ENCODE measurements at regions not wholly inside any gene's neighbourhood (a gene's known extent, or its start where the extent isn't known, plus 50 kb on each side); places are given as distances from the start of the nearest gene placed in this dataset.

DNA sequence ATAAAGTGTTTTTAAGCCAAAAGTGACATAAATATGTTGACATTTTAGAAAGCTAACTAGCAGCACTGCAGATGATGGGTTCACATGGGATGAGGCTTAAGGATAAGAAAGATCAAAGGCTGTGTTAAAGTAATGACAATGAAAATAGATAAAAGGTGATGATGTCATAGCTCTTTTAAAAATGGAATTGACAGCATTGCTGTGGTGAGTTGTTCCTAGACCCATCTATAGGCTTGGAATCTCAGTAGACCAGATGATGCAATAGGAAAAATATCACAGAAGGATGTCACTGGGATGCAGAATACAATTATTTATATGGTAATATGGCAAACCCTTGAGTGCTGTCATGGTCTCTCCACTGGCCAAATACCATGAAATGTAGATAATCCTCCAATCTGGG, 286.0 kb downstream of the PLA2G4A start:
- TF ChIP-seq, protein P1, sequence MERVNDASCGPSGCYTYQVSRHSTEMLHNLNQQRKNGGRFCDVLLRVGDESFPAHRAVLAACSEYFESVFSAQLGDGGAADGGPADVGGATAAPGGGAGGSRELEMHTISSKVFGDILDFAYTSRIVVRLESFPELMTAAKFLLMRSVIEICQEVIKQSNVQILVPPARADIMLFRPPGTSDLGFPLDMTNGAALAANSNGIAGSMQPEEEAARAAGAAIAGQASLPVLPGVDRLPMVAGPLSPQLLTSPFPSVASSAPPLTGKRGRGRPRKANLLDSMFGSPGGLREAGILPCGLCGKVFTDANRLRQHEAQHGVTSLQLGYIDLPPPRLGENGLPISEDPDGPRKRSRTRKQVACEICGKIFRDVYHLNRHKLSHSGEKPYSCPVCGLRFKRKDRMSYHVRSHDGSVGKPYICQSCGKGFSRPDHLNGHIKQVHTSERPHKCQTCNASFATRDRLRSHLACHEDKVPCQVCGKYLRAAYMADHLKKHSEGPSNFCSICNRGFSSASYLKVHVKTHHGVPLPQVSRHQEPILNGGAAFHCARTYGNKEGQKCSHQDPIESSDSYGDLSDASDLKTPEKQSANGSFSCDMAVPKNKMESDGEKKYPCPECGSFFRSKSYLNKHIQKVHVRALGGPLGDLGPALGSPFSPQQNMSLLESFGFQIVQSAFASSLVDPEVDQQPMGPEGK (CRISPR knock-in tag; IDR thresholded peaks at IDR 0.05; ENCODE audit: borderline replicate concordance) = no peak
- TF ChIP-seq RARB (CRISPR knock-in tag; IDR thresholded peaks at IDR 0.05) (no peak), ZC3H10 (CRISPR knock-in tag; IDR thresholded peaks at IDR 0.05) (no peak), ZNF70 (CRISPR knock-in tag; IDR thresholded peaks at IDR 0.05) (no peak), SNAI2 (CRISPR knock-in tag; IDR thresholded peaks at IDR 0.05) (no peak), ZFP30 (CRISPR knock-in tag; IDR thresholded peaks at IDR 0.05) (no peak), TOX (CRISPR knock-in tag; IDR thresholded peaks at IDR 0.05; ENCODE audit: borderline replicate concordance) (no peak), ZNF565 (CRISPR knock-in tag; conservative IDR thresholded peaks at IDR 0.05; ENCODE audit: low read depth) (no peak), ZNF8 (CRISPR knock-in tag; IDR thresholded peaks at IDR 0.05) (no peak), CSDC2 (CRISPR knock-in tag; IDR thresholded peaks at IDR 0.05) (no peak)
- TF ChIP-seq, protein P2, sequence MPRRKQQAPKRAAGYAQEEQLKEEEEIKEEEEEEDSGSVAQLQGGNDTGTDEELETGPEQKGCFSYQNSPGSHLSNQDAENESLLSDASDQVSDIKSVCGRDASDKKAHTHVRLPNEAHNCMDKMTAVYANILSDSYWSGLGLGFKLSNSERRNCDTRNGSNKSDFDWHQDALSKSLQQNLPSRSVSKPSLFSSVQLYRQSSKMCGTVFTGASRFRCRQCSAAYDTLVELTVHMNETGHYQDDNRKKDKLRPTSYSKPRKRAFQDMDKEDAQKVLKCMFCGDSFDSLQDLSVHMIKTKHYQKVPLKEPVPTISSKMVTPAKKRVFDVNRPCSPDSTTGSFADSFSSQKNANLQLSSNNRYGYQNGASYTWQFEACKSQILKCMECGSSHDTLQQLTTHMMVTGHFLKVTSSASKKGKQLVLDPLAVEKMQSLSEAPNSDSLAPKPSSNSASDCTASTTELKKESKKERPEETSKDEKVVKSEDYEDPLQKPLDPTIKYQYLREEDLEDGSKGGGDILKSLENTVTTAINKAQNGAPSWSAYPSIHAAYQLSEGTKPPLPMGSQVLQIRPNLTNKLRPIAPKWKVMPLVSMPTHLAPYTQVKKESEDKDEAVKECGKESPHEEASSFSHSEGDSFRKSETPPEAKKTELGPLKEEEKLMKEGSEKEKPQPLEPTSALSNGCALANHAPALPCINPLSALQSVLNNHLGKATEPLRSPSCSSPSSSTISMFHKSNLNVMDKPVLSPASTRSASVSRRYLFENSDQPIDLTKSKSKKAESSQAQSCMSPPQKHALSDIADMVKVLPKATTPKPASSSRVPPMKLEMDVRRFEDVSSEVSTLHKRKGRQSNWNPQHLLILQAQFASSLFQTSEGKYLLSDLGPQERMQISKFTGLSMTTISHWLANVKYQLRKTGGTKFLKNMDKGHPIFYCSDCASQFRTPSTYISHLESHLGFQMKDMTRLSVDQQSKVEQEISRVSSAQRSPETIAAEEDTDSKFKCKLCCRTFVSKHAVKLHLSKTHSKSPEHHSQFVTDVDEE (CRISPR knock-in tag; IDR thresholded peaks at IDR 0.05) = no peak
- no peak for ATAC-seq

DNA sequence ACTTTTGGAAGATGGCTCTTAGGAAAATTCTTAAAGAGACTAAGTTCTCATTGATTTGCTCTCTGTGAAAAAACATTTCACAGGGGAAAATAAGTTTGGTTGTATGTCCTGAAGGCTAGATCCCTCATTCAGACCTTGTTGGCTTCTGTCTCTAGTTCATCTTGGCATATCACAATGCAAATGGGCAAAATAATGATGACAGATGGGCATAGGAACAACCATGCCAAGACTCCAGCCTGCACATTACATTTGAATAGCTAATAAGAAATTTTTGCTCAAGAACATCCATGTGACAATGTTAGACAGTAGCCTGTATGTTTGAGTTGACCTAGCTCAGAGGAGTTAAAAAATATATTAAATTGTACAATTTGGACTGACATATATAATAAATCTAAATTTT, 292.9 kb downstream of the PLA2G4A start:
- ATAC-seq = no peak
- TF ChIP-seq ZNF565 (CRISPR knock-in tag; conservative IDR thresholded peaks at IDR 0.05; ENCODE audit: low read depth) = no peak
- no peak for TF ChIP-seq TCF4 (CRISPR knock-in tag; IDR thresholded peaks at IDR 0.05; ENCODE audit: borderline replicate concordance)
- TF ChIP-seq ISL1 (CRISPR knock-in tag; IDR thresholded peaks at IDR 0.05) = no peak
- no peak for TF ChIP-seq SNAI2 (CRISPR knock-in tag; IDR thresholded peaks at IDR 0.05)
- TF ChIP-seq, protein P2 (CRISPR knock-in tag; IDR thresholded peaks at IDR 0.05) = no peak
- TF ChIP-seq GLIS3 (CRISPR knock-in tag; IDR thresholded peaks at IDR 0.05) = no peak
- TF ChIP-seq OSR1 (CRISPR knock-in tag; IDR thresholded peaks at IDR 0.05) = no peak
- no peak for TF ChIP-seq ZFP3 (CRISPR knock-in tag; IDR thresholded peaks at IDR 0.05)
- TF ChIP-seq, protein P3, sequence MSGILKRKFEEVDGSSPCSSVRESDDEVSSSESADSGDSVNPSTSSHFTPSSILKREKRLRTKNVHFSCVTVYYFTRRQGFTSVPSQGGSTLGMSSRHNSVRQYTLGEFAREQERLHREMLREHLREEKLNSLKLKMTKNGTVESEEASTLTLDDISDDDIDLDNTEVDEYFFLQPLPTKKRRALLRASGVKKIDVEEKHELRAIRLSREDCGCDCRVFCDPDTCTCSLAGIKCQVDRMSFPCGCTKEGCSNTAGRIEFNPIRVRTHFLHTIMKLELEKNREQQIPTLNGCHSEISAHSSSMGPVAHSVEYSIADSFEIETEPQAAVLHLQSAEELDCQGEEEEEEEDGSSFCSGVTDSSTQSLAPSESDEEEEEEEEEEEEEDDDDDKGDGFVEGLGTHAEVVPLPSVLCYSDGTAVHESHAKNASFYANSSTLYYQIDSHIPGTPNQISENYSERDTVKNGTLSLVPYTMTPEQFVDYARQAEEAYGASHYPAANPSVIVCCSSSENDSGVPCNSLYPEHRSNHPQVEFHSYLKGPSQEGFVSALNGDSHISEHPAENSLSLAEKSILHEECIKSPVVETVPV (CRISPR knock-in tag; IDR thresholded peaks at IDR 0.05) = no peak
- TF ChIP-seq CSDC2 (CRISPR knock-in tag; IDR thresholded peaks at IDR 0.05) = no peak
- no peak for TF ChIP-seq TOX (CRISPR knock-in tag; IDR thresholded peaks at IDR 0.05; ENCODE audit: borderline replicate concordance)
- no peak for TF ChIP-seq BACH2 (CRISPR knock-in tag; IDR thresholded peaks at IDR 0.05; ENCODE audit: borderline replicate concordance)
- TF ChIP-seq, protein P4, sequence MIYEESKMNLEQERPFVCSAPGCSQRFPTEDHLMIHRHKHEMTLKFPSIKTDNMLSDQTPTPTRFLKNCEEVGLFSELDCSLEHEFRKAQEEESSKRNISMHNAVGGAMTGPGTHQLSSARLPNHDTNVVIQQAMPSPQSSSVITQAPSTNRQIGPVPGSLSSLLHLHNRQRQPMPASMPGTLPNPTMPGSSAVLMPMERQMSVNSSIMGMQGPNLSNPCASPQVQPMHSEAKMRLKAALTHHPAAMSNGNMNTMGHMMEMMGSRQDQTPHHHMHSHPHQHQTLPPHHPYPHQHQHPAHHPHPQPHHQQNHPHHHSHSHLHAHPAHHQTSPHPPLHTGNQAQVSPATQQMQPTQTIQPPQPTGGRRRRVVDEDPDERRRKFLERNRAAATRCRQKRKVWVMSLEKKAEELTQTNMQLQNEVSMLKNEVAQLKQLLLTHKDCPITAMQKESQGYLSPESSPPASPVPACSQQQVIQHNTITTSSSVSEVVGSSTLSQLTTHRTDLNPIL (CRISPR knock-in tag; IDR thresholded peaks at IDR 0.05; ENCODE audit: low read depth) = no peak
- TF ChIP-seq ZNF8 (CRISPR knock-in tag; IDR thresholded peaks at IDR 0.05) = no peak
- TF ChIP-seq, protein P5, sequence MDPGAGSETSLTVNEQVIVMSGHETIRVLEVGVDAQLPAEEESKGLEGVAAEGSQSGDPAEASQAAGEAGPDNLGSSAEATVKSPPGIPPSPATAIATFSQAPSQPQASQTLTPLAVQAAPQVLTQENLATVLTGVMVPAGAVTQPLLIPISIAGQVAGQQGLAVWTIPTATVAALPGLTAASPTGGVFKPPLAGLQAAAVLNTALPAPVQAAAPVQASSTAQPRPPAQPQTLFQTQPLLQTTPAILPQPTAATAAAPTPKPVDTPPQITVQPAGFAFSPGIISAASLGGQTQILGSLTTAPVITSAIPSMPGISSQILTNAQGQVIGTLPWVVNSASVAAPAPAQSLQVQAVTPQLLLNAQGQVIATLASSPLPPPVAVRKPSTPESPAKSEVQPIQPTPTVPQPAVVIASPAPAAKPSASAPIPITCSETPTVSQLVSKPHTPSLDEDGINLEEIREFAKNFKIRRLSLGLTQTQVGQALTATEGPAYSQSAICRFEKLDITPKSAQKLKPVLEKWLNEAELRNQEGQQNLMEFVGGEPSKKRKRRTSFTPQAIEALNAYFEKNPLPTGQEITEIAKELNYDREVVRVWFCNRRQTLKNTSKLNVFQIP (CRISPR knock-in tag; IDR thresholded peaks at IDR 0.05; ENCODE audit: borderline replicate concordance, low read depth) = no peak
- no peak for TF ChIP-seq ARNTL (CRISPR knock-in tag; IDR thresholded peaks at IDR 0.05; ENCODE audit: borderline replicate concordance, low read depth)
- no peak for TF ChIP-seq ZC3H10 (CRISPR knock-in tag; IDR thresholded peaks at IDR 0.05)
- TF ChIP-seq ZNF70 (CRISPR knock-in tag; IDR thresholded peaks at IDR 0.05) = no peak
- no peak for TF ChIP-seq RARB (CRISPR knock-in tag; IDR thresholded peaks at IDR 0.05)

Measured in SK-N-SH treated with all-trans-retinoic acid at 6 μM for 48 hours (cell line).